Glomerular endothelial cell (primary cell): ENCODE measurements at regions not wholly inside any gene's neighbourhood (a gene's known extent, or its start where the extent isn't known, plus 50 kb on each side); places are given as distances from the start of the nearest gene placed in this dataset.

Experiments
- DNase-seq: peaks from one replicate; pipeline ENCODE4 v3.0.0-alpha.2; 2011; ENCODE audit warnings: low read depth, low spot score; ENCODE audit errors: extremely low read depth

- no peak for DNase-seq
Observed at GRCh38 chr3:102529452-102529851, 94.6 kb downstream of the ZPLD1 start.

- no peak for DNase-seq
Observed at GRCh38 chr3:102530415-102531181, 95.8 kb downstream of the ZPLD1 start.

- DNase-seq, result no peak
Observed at GRCh38 chr3:102531686-102532085, 96.9 kb downstream of the ZPLD1 start.

- DNase-seq, result no peak
Observed at GRCh38 chr3:102532901-102533300, 98.1 kb downstream of the ZPLD1 start.

- no peak for DNase-seq
Observed at GRCh38 chr3:102533784-102534183, 99.0 kb downstream of the ZPLD1 start.

GRCh38 chr3:102536456-102536855, 101.6 kb downstream of the ZPLD1 start:
- no peak for DNase-seq

- DNase-seq, result no peak
Observed at GRCh38 chr3:102537123-102537522, 102.3 kb downstream of the ZPLD1 start.

GRCh38 chr3:102544741-102545140, 109.9 kb downstream of the ZPLD1 start:
- DNase-seq, result no peak

- DNase-seq, result no peak
Observed at GRCh38 chr3:102545276-102545675, 110.5 kb downstream of the ZPLD1 start.

- no peak for DNase-seq
Observed at GRCh38 chr3:102553876-102554275, 119.1 kb downstream of the ZPLD1 start.

- no peak for DNase-seq
Observed at GRCh38 chr3:102570511-102570910, 135.7 kb downstream of the ZPLD1 start.

GRCh38 chr3:102571006-102571405, 136.2 kb downstream of the ZPLD1 start:
- DNase-seq, result no peak

- DNase-seq, result no peak
Observed at GRCh38 chr3:102571720-102572384, 137.0 kb downstream of the ZPLD1 start.

- no peak for DNase-seq
Observed at GRCh38 chr3:102573483-102574028, 138.7 kb downstream of the ZPLD1 start.

GRCh38 chr3:102574355-102574754, 139.5 kb downstream of the ZPLD1 start:
- no peak for DNase-seq

- no peak for DNase-seq
Observed at GRCh38 chr3:102576651-102577050, 141.8 kb downstream of the ZPLD1 start.

GRCh38 chr3:102577082-102577789, 142.4 kb downstream of the ZPLD1 start:
- DNase-seq, result no peak

GRCh38 chr3:102580760-102581159, 145.9 kb downstream of the ZPLD1 start:
- DNase-seq, result no peak

- no peak for DNase-seq
Observed at GRCh38 chr3:102586485-102586884, 151.7 kb downstream of the ZPLD1 start.

- DNase-seq, result no peak
Observed at GRCh38 chr3:102593812-102594602, 159.2 kb downstream of the ZPLD1 start.

GRCh38 chr3:102595057-102595456, 160.2 kb downstream of the ZPLD1 start:
- no peak for DNase-seq
